Stimulated activated CD4-positive, alpha-beta T cell treated with anti-CD3 and anti-CD28 coated beads, Interleukin-2, amount 100 ng/mL, for 48 hours (primary cell): ENCODE measurements at regions not wholly inside any gene's neighbourhood (a gene's known extent, or its start where the extent isn't known, plus 50 kb on each side); places are given as distances from the start of the nearest gene placed in this dataset.
"Not testable (repeated sequence)": the region's sequence is repeated elsewhere in the genome, so short reads cannot be mapped to it uniquely, and the experiment has no call there.

ENCODE experiments used
- DNase-seq, 2 donors: peaks; one replicate each; pipeline ENCODE4 v3.0.0-alpha.2; 2020

DNA sequence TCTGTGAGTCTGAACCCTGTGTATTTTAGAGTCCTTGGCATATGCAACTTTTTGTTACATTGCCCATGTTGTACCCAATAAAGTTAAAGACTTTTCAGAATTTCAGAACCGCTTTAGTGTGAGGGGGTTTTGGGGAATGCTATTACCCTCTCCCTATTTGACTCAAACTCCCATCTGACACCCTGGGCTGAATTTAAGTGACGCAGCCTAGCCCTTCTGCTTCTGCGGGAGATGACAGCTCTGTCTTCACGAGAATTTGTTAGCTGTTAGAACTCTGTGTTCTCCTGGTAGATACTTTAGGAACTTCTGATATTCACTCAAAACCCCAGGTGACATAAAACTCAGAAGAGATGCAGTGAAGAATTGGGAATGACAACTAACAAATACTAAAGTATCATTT lies 500.6 kb upstream of the ID4 start:
- no peak for DNase-seq

DNA sequence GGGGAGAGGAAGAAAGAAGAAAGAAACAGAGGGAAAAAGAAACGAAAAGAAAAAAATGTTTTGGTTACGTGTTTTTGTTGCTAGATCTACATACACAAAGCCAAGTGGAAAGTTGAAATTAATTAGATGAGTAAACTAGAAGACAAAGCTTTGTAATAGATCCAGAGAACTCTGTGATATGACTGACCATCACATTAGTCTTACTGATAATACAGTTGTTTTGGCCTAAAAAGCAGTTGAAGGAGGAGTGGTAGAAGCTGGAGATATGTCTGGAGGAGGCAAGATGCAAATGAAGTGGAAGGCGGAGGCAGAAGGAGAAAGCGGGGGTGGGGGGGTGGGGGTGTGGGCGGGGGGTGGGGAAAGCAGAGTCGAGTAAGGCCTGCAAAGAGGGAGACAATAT lies 500.1 kb upstream of the ID4 start:
- no peak for DNase-seq

DNA sequence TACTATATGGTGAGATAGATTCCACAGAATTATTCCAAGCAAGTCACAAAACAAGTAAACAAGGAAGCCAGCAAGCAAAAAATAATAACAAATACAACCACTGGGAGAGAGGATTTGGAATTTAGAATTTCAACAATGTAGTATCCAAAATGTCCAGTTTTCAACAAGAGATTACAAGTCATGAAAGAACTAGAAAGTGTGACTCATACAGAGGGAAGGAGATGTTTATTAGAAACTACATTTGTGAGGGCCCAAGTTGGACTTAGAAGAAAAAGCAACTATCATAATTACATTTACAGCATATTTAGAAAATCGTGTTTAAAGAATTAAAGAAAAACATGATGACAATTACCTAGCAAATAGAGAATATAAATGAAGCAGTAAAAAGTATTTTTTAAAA lies 494.6 kb upstream of the ID4 start:
- DNase-seq, result no peak

DNA sequence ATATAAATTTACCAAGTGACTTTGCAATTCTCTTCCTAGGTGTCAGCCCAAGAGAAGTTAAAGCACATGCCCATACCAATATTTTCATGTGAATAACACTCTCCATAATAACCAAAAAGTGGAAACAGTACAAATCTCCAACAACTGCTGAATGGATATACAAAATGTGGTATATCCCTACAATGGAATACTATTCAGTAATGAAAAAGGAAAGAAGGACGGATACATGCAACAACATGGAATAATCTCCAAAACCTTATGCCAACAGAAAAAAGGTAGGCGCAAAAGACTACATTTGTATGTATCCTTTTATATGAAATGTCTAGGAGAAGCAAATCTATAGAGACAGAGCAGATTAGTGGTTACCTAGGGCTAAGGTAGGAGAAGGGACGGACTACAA lies 487.7 kb upstream of the ID4 start:
- DNase-seq, result no peak

DNA sequence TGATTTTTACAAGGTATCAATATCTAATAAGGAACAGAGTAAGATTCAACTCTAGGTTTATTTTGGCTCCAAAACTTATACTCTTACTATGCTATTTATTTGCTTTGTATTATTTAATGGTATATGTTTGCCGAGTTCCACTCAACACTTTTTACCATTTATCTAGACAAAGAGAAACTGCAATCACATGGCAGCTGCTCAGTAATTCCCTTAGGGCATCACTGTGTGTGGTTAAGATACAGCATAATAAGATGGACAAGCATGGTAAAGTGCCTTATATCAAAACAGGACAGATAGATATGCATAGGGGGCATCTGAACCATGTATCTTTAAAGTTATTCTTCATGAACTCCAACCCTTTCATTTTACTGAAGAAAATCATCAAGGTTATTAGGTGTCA lies 483.0 kb upstream of the ID4 start:
- DNase-seq, result no peak

DNA sequence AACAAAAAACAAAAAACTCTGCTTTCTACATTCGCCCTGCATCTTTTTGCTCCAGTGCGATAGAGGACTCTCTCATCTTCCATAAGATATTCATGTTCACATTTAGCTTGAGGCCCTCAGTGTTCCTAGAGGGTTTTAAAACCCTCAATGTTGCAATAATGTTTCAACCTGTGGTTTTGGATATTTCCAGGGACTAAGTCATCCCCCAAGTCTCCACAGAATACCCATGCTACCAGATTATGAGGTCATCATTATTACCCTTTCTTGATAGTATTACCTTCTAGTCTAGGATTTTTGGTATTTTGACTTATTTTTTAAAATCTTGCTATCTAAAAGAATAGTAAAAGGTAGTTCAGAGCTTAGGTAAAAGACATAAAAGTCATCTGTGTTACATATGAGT lies 480.5 kb upstream of the ID4 start:
- DNase-seq, result no peak

DNA sequence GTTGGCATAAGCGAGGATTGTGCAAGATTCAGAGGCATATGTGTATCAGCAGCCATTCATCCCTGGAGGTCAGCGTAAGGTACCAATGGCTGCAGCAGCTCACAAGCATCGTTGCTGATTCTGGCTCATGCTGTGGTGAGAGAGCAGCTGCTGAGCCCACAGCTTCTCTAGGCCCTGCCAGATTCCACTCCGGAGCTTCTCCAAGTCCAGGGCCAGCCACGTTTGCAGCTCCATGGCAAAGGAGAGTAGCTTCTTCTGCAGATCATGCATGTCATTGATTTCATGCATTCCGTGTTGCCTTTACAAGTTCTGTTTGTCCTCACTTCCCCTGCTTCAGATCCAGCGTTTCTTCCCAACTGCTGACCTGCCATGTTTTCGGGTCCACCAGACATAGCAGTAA lies 474.8 kb upstream of the ID4 start:
- DNase-seq, result no peak

DNA sequence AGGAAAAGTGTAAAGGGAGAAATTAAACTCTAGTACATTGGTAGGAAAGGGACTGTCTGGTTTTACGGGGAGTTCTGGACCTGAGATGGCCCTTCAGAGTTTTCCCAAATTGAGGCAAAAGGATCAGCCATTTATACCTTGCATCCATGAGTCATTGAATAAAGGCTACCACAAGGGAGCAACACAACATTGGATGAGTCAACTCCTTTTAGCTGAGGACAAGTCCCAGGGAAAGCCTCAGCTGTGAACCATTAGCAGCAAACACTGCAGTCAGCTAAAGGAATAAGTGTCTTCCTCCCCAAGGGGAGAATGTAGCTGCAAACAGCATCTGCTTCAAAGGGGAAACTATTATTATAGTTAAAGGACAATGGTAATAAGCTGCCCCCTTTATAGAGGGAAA lies 468.7 kb upstream of the ID4 start:
- DNase-seq, result no peak

DNA sequence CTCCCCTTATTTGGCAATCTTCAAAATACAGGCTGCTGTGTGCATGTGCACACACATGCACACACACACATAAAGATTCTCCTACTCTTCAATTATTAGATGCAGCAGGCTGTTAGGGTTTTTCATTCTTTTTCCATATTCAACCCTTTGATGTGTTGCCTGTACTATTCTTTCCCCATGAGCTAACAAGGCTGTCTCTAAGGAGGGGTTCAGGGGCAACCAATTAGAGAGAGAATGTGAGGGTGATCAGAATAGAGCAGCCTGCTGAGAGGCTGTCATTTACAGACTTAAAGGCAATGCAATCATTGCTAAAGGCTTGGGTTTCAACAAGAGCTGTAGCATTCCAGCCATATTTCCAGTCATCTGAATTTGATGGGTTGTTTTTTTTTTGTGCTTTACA lies 467.4 kb upstream of the ID4 start:
- DNase-seq, result no peak

DNA sequence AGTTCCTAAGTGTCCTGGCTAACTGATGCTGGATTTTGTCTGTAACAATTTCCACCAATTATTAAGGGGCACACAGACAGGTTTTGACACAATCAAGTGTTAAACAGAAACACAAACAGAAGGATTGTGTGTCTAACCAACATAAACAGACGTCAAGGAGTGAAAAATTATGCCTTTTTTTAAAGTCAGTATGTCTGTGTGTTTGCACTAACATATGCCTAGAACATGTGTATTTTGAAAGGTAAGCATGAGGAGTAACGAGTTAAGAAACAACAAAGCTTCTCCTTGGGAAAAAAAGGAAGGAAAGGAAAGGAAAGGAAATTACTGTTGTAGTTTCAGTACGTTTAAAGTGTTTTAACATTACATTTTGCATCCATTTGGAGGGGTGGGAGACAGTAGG lies 466.3 kb upstream of the ID4 start:
- no peak for DNase-seq

DNA sequence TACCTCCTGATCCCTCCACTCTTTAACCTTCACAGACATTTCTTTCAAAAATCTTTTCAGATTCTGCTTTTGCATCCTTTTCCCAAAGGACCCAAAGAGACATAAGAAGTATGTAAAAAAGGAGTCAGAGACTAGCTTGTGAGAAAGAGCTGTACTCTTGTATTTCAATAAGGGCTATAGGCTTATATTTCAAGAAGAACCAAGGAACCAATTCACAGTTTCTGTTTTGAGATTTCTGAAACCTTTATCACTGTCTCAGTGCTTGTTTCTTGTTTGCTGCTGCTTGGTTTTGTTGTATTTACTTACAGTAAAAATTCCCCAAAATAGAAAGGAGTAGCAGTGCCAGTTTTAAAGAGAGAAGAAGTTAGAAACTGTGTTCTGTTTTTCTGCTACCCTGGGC lies 461.6 kb upstream of the ID4 start:
- DNase-seq, result no peak

DNA sequence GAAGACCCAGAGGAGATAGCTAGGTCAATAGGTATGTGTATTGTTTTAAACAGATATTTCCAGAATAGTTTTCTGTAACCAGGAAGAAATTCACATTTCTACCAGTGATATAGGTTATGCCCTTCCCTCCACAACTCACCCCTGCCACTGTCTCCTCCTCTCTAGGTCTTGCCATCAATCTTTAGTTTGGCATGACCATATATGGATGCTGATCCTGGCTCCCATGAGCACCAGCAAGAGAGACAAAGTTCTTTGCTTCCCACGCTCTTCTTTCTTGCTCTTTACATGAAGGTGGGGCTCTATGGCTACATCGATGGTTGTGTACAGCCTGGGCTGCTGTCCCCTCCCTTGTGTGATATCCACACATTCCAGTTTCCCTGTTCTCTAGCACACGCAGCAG lies 459.4 kb upstream of the ID4 start:
- DNase-seq, result no peak

DNA sequence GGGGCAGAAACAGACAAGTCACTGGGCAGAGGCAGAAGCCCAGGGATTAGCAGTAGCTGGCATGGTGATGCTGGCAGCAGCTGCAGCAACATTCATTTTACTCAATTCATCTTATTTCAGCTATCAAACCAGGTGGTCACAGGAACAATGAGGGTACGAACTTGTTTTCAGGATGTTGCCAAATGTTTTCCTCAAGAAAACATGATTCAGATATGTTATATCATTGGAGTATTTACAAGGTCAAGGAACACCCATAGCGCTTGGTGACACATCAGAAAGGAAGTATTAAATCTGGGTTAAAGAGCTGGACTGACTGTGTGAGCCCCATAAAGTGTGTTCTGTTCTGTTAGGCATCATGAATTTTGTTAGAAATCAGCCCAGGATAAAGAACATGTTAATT lies 456.9 kb upstream of the ID4 start:
- DNase-seq, result no peak

DNA sequence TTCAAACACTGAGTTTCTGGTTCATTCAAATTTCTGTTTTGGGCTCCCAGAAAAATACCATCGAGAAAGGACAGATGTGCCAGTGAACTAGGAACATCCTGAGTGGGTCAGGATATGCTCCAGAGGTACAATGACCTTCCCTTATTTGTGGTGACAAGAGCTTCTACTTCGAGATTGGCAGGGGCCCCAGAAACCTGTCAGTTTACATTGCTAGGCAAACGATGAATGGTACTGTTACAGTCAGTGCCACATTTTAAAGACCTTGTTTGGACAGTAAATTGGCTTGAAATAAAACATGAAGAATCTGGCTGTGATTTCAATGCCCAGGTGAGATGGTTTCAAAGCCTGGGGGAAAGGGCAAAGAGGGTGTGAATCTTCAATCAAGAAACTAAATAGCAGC lies 454.5 kb upstream of the ID4 start:
- no peak for DNase-seq

DNA sequence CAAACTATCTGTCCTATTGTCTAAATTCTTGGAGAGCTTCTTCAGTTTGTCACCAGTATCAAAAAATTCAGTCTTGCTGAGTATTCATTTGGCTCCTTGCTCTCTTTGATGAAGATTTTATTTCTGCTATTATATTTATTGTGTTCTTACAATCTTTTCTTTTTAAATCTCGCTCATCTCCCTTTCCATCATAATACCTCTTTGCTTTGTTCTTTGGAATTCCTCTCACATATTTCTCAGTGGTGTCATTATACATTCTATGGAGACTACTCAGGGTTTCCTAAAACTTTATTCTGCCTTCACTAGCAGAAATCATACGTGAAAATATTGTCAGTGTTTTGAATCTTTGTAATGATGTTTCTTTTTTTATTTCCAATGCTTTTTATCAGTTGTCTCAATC lies 445.2 kb upstream of the ID4 start:
- DNase-seq, result no peak

DNA sequence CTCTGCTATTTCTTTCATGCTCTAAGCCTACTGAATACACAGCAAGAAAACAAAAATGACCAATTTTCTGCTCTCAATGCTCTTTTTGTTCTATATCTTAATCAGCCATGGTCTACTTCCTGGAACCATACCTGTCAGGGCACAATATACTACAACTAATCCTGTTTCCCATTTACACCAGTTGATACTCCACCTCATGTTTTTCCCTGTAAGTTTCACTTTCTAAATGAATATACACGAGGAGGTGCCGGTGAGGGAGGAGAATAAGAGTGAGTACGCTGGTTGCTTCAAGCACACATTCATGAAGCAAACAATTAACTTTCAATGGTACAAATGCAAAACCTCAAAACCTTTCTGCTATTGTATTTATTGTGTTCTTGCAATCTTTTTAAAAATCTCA lies 443.1 kb upstream of the ID4 start:
- DNase-seq, result no peak

DNA sequence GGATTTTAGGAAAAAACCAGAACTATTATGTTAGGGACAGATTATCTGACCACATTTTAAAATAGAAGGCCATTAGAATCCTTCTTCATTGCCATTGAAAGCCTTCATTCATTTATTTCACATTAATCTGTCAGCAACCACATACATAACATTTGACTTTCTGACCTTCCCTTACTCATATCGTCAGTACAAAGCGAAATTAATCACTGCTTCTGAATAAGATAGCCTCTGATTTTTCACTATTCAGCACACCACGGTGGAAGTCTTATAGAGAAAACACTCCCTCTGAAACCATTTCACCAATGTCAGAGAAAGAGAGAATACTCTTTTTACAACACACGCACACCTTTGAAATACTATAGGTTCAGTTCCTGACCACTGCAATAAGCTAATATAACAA lies 442.5 kb upstream of the ID4 start:
- DNase-seq, result no peak

DNA sequence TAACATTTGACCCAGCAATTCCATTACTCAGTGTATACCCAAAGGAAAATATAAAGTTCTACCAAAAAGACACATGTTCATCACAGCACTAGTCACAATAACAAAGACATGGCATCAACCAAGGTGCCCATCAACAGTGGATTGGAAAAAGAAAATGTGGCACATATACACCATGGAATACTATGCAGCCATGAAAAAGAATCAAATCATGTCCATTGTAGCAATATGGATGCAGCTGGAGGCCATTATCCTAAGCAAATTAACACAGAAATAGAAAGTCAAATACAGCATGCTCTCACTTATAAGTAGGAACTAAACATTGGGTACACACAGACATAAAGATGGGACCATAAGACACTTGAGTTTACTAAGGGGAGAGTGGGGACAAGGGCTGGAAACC lies 441.9 kb upstream of the ID4 start:
- DNase-seq, result no peak

DNA sequence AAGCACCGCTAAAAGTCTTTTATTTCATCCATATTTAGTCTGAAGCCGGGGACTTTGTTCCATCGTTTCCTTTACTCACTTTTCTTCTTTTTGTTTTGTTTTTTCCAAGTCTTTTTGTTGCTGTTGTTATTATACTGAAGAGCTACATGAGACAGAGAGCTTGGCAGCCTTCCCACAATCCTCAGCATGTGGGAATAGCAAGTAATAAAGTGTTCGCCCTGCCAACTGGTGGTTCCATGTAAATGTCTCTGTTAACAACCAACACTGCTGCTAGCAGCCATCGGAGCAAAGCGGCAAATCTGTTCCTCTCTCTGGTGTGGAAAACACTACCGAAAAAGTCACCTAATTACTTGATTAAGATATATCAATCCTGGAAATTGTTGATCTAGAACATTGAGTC lies 437.8 kb upstream of the ID4 start:
- DNase-seq, result no peak

DNA sequence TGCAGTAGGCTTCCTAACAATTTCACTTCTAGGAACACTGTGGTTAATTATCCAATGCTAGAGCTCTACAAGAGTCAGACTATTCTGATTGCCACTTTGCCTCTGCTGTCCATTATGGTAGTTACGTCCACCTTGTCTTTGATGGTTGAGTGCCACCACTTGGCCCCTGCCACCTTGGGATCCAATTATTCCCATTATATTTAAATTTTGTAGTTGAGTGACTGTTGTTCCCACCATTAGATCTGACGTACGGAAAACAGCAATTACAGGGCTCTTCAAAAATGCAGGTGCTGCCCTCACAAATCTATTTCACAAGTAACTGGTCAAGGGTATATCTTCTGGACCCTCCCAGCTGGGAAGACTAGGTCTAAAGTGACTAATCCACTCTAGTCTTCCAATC lies 432.3 kb upstream of the ID4 start:
- not testable (repeated sequence) for DNase-seq

DNA sequence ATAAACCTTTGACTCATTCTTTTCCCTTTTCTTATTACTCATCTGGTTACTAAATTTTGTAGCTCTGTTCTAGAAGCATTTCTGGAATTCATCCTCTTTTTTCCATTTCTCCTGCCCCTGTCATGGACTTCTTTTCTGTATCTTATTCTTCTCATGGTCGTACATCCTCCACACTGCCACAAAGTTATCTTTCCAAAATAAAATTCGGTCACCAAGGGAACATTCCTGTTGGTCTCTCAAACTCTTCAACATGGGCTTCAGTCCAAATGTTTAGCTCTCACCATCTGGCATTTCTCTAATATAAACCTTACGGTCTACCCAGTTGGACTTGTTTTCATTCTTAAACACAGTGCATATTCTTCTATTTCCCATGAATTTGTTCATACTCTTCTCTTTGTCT lies 428.8 kb upstream of the ID4 start:
- DNase-seq, result no peak

DNA sequence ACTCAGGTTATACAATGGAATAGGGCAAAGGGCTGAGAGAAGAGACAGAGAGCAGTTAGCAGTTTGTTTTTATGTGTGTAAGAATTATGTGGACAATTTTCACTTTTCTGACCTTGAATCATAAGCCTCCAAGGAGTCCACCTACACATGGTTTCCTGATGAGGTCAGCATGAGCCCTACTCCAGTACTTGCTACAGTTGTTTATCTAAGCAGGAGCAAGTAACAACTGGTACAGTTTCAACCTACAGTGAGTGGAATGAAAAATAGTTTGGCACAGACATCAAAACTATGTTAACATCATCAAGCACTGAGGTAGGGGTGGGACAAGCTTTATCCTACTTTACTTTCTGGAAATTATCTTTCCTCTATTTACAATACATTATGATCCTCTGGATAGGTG lies 426.7 kb upstream of the ID4 start:
- DNase-seq, result no peak

DNA sequence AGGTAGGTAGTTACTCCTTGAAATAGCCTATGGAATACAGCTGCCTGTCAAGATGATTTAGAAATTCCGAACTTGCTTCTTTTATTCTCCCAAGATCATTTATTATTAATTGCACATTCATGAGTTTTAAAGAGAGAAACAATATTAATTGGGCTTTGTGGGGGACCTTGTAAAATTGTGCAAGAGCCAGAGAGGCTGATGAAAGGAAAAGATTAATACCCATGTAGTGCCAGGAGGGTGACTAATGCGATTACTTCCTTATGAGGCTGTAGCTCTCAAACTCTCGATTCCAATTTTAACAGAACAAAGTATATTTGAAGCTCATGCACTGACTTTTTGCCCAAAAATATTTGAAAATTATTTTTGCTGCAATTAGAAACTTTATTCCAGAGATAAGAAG lies 423.8 kb upstream of the ID4 start:
- DNase-seq, result no peak

DNA sequence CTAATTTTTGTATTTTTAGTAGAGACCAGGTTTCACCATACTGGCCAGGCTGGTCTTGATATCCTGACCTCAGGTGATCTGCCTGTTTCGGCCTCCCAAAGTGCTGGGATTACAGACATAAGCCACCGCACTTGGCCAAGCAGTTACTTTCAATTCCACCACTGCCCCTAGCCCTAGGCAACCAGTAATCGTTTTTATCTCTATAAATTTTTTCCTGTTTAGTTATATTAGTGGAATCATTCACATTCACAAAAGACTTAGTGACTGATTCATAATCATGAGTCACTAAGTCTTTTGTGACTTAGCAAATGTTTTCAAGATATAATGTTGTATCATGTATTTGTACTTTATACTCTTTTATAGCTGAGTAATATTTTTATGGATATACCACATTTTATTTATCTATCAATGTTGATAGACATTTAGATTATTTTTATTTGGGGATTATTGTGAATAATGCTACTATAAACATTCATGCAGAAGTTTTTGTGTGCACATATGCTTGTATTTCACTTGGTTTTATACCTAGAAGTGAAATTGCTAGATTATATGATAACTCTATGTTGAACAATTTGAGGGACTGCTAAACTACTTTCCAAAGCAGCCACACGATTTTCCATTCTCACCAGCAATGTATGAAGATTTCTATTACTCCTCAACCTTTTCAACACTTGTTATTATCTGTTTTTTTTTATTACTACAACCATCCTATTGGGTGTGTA lies 421.4 kb upstream of the ID4 start:
- DNase-seq, result no peak

DNA sequence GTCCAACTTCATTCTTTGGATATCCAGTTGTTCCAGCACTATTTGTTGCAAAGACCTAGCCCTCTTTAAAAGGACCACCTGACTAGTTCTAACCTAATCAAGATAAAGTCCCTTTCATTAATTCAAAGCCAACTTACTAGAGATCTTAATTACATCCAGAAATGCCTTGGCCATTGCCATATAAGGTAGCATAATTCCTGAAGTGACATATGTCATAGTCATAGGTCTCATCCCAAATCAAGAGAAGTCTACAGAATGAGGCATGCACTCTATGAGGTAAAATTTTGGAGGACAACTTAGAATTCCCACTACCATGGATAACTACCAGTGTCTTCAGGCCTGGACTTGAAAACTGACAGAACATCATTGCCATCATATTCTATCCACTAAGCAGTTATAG lies 420.4 kb upstream of the ID4 start:
- DNase-seq, result no peak

DNA sequence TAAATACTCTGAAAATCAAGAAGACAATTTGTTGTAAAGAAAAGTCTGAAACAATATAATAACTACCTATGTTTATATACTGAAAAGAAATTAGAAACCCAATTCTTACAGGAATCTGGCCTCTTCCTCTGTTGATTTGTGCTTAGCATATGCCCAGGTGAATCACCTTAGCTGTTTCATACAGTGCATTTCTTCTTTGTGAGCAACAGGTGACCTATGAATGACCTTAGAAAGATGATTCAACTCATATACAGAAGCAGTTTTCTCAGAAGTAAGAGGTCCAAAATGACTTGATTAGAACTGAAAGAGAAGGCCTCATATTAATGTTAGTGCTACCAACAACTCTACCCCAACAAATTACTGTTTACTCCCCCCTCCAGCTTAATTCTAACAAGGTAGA lies 419.5 kb upstream of the ID4 start:
- DNase-seq, result no peak
